GM19397 (cell line): ENCODE measurements at regions not wholly inside any gene's neighbourhood (a gene's known extent, or its start where the extent isn't known, plus 50 kb on each side); places are given as distances from the start of the nearest gene placed in this dataset.

Source experiments
- ATAC-seq: cut with Tn5 transposase; IDR thresholded peaks from one replicate; pipeline ENCODE4 v1.9.1; 2021; ENCODE audit warnings: mild to moderate bottlenecking, moderate library complexity; ENCODE audit not compliant: unreplicated experiment

DNA sequence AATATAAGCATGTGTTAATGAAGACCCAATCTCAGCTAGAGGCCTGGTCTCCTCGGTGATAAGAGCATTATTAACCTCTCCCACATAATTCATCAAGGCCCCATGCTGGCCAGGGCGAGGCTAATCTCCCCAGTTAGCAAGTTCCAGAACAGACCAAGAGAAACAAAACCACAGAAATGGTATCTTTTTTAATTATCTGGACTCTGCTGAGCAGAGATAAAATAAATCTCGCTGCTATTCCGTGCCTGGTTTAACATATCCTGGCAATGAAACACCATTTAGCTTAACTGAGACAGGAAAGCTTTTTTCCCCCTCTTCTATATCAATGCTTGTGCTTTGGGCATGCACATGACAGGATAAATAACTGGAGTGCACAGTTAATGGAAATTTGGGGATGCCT lies 72.5 kb upstream of the ARHGEF3 start:
- ATAC-seq: no peak

DNA sequence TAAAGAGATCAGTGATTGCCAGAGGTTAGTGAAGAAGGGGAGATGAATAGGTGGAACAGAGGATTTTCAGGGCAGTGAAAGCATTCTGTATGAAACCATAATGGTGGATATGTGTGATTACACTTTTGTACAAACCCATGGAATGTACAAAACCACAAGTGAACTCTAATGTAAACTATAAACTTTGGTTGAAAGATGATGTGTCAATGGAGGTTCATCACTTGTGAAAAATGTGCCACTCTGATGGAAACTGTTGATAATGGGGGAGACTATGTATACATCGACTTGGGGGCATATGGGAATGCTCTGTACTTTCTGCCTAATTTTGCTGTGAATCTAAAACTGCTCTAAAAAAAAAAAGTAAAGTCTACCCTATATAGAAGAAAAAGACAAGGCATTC lies 68.7 kb upstream of the ARHGEF3 start:
- no peak for ATAC-seq

DNA sequence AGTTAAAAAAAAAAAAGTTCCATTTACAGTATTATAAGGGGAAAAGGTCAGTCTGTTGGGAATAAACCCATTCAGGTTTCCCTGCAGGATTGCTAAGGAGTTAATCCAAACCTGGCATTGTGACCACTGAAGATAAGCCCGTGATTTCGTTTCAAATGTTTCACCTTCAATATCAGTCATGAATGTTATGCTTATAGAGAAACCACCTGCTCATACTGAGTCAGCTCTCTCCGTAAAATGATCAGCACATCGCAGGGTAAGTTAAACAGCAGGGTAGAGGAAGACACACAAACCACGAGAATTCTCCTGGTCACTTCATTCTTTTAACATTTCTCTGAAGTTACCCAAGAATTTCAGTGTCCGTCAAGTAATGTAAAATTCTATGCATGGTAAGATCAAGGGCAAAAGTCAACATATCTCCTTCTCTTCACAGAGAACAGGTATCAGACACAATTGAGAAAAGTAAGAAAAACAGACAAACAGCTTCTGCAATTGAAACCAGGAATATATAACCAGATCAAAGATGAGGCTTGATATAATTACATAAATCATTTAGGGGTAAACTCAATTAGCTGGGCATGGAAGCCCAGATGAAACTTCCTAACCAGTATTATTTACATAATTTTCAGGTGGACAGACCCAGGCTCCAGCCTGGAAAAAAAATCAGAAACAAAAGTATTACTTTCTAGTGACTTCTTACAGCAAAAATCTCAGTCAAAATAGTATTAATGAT lies 67.6 kb upstream of the ARHGEF3 start:
- ATAC-seq: no peak

DNA sequence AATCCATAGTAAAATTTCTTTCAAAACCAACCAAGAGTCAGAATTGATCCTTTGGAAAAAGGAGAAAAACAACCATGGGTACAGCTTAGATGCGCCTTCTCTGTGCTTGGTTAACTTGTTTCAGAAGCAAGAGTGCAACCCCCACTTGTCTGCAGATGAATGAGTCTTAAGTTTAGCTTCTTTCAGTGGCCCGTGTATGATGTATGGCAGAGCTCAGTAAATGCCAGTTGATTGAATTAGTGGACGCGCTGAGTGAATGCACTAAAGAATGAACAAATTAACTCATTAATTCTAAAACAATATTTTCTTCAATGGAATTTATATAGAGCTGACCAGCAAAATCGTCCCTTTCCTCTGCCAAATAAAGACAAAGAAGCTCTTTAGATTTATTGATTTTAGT lies 67.0 kb upstream of the ARHGEF3 start:
- no peak for ATAC-seq

DNA sequence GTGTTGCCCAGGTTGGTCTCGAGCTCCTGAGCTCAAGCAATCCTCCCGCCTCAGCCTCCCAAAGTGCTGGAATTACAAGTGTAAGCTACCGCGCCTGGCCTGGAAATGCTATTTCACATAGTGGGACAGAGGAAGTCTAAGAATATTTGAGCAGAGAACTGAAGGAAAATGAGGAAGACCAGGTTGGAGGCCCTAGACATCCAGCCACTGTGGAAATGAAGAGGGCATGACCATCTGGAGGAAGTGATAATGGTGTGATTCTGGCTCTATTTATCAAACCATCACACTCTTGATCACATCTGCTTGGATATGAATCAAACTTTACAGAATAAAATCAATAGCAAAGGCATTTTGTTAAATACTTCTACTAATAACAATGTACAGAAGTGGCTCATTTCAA lies 65.9 kb upstream of the ARHGEF3 start:
- ATAC-seq: no peak

DNA sequence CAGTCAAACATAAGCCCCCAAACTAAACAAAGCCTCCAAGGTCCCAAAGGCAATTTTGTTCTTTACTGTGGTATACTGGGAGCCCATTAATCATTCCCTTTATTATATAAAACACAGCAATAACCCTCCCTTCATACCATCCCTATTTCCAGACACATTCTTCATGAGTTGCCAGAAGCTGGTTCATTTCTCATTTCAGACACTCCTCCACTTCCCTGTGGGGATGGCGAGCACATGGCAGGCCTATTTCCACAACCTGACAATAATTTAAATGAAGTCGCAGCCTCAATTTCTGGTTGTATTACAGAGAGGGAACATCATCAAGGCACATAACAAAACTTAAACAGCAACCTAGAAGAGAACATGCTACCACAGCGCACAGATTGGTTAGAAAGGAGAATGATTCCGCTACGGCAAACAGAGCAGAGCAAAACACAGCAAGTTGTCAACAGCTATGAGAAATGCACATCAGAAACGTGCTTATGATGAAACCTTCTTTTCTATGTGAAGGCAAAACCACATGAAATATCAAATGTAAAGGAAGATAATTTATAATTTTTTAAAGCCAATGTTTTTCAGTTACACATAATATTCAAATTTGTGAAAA lies 63.3 kb upstream of the ARHGEF3 start:
- ATAC-seq: no peak

DNA sequence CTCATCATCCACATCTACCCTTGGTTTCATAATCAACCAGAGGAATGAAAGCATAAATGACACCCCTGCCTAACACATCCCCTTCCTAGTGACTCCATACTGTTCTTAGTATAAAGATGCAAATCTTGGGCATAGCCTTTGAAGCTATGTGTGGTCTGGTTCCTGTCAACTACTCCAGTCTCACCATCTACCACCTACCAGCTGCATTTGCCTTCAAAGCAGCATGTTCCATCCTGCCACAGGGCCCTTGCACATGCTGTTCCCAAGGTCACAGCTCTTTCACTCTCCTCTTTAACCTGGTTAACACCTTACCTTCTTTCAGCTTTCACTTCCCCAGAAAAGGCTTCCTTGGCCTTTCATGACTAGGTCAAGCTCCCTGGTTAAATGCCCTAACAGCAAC lies 62.3 kb upstream of the ARHGEF3 start:
- no peak for ATAC-seq

DNA sequence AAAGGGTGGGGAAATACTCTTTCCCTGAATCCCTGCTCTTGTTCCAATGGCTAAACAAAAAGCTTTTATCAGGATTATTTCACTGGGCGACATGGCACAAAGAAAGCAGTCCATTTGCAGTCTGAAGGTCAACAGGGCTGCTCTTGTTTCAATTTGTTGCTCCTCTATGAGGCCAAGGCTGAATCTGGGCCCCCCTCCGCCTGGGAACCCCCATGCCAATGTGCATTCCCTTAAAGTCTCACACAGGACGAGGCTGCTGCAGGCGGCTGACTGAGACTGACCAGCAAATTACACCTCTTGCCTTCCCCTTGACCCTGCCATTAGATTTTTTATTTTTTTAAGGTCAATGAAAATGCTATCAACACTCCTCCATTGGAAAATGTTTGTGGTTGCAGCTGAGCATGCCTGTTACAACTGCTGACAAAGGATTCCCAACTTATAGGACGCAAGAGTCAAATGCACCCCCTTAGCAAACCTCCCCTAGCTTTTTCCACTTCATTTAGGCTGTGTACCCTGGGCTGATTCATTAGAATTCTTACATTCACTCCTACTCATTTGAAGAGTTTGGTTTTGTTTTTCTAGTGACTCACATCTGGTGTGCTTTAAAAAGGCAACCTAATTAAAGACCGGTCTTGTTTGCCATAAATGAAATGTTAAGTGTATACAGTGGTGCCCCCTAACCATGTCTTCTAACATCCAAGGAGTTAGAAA lies 60.8 kb upstream of the ARHGEF3 start:
- ATAC-seq: no peak

DNA sequence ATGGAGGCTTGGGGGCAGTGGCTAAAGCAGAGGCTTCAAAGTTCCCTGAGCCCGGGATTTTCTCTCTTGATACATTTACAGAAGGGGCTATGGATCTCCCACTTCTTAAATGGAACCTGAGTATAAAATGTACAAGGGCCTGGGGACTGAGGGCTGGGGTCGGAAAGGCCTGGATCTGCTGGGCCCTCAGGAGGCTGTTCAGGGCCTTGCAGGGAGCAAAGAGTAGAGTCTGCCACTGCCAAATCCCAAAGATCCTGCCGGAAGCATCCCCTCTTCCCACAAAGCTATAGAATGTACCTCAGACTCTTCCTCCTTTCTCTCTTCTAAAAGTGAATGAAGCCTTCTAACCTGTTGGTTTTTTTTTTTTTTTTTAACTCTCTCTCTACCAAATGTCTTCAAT lies 59.8 kb upstream of the ARHGEF3 start:
- no peak for ATAC-seq

DNA sequence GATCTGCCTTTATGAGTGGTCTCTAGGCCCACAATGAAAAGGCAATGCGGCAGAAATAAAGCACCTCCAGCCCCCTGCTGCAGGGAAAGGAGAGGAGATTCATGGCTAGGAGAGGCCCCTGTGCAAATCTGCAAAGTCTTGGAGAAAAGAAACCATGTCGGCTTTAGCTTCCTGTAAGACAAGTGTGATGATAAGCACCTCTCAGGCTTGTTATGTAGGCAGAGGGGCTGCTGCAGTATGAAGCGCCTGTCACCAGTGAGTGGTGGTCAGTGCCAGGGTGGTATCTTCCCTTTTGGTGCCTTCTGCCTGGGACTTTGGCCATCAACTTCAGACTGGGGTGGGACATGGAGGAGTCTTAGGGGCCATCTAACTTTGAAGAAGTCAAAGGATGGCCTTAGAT lies 59.2 kb upstream of the ARHGEF3 start:
- ATAC-seq: no peak

DNA sequence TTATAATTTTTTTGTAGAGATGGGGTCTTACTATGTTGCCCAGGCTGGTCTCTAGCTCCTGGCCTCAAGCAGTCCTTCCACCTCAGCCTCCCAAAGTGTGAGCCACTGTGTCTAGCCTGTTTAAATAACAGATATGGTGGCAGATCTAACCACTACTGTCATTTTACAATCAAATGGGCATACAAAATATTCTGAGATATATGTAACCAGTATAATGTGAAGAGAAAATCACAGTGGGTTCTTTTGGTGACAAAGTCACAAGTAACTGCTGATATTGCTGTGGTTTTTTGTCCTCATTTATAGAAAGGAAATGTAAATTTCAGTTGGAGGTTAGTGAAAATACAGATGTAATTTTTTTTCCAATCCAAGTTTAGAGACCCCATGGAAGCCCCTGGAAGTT lies 58.6 kb upstream of the ARHGEF3 start:
- ATAC-seq: no peak

DNA sequence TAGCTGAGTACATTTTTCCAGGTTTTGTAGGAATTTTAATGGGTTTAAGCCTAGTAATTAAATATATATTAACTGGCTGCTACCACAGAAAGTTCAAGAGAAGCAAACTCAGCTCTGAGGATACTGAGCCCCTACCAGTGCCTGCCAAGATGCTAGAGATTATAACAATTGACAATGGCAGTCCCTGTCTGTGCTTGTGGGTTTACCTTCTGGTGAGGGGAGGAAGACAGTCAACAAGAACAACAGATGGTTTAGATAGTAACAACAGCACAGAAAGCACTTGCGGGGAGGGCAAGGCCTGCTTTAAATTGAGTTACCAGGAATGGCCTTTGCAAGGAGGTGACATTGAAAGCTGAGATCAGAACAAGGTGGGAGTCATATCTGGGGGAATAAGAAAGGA lies 56.6 kb upstream of the ARHGEF3 start:
- ATAC-seq: no peak

DNA sequence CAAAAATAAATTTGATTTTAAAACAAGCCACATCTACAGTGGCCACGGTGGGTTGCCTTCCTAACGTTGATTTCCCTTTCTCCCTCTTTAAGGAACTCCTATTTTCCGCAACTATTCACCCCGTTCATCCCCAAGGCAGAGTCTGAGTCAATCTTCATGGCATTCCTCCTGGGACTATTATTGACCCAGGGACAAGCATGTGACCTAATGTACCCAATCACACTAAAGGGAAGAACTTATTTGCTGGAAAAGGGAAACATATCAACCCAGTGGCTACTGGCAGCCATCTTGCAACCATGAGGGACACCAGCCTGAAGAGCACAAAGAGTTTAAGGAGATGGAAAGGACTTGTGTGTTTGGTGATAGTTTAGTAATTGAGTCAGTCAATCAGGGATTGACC lies 55.4 kb upstream of the ARHGEF3 start:
- no peak for ATAC-seq

DNA sequence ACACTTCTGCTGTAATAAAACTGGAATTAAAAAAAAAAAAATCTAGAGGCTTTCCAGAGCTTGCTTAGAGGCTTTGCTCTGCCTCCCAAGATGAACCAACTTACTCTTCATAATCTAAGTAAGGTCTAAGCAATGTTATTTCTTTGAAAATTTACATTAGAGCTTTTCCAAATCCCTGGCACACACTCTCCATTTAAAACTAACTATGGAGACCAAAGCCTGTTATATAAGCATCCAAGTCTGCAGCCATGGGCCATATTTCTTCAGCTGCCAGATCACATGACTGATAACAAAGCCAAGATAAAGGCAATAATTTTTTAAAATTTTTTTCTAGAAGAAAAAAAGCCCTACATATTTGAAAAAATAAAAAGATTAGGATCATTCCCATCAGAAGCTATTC lies 55.0 kb upstream of the ARHGEF3 start:
- no peak for ATAC-seq

DNA sequence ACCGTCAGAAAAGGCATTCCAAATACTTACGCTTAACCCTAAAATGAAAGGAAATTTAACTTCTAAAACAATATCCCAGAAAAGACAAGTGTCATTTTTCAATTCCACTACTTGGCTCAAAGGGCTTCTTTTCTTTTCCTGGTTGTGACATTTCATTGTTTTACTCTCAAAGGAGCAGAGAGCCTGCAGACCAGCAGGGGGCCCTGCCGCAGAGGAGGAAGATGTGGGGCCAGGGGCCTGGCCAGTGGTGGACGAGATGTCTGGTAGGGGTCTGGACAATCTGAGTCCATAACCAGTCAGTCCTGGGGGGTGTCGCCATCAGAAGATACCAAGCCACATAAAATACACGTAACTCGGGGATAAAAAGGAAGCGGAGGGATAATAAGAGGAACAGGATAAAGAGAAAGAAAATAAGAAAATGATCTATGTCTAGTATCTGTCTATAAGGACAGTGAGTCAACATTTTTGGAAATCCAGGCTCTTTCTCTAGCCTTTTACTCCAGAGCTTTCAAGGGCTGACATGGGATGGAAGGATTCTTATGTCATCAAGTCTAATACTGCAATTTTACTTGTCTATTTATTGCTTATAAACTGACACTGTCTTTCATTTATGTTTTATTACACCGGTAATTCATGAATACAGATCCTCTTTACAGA lies 54.2 kb upstream of the ARHGEF3 start:
- no peak for ATAC-seq

DNA sequence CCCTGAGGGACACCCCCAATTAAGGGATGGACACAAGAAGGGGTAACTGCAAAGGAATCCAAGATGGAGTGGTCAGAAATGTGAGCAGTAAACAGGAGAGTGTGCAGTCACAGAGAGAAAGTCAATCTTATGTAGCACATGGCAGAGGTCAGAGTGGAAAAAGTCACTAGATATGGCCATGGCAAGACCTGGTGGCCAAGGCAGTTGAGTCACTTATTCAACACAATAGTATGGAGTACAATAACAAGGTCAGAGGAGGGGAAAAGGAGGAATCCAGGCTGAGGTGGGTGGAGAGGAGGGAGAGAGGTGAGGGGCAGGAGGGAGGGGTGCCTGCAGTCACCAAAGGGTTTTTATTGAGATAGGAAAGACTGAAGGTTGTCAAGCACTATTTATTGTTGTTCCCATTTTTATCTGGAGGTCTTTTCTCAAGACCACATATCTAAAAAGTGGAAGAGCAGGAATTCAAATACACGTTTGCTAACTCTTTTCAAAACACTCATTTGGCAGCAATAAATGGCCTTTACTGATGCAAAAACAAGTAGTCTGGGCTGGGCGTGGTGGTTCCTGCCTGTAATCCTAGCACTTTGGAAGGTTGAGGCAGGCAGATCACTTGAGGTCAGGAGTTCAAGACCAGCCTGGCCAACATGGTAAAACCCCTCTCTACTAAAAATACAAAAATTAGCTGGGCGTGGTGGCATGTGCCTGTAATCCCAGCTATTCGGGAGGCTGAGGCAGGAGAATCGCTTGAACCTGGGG lies 53.3 kb upstream of the ARHGEF3 start:
- ATAC-seq: no peak

DNA sequence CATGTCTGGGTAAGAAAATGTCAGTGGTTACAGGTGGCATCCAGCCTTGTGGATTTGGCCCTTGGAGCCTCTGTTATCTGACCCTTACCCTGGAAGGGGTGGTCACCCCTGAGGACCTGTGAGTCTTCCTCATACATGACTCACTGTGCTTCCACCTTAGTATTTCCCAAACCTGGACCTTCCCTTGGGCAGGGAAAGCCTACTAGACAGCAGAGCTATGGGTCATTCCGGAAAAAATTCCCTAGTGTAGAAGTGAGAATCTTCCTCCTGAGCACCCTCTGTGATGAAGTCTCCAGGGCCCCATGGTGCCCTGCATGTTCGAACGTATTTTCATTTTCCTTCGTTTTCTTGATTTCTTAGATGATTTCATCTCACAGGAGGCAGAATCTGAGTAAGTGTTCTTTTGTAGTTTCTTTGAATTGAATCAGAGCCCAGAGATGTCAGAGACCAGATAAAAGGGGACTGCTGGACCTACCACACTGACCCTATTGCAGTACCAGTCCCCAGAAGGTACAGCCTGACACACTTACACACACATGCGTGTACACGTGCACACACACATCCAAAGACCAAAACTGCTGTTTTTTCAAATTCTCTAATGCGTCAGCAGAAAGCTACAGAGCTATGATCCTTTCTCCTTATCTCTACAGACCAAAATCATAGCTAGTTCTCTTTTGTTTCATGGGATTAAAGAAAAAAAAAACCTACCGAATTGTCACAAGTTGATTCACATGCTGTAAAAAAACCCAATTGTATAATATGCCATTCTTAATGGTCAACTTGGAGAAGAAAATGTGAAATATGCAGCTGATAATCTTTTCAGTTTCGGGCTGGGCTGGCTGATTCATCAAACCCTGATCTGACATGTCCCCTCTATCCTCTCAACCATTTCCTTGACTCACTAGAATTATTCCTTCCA lies 50.5 kb upstream of the ARHGEF3 start:
- no peak for ATAC-seq
